Lung (tissue), 11 donors: ENCODE measurements at regions not wholly inside any gene's neighbourhood (a gene's known extent, or its start where the extent isn't known, plus 50 kb on each side); places are given as distances from the start of the nearest gene placed in this dataset.
A peak's percentile ranks its signal among the peaks of the same experiment; 100 is the strongest.

Experiments used
- ATAC-seq: fragments of 200-7000 bp; cut with Tn5 transposase; one replicate; pipeline ENCODE4 v1.9.1; 2020; ENCODE audit warnings: moderate number of reproducible peaks; ENCODE audit not compliant: insufficient read depth, low FRiP score
- DNase-seq, 3 donors: peaks; one replicate each; pipeline ENCODE4 v3.0.0-alpha.2; 2013 to 2017
- H3K27ac ChIP-seq, 2 donors: one replicate each; pipeline ENCODE4 v1.5.1; 2013; ENCODE audit warnings: mild to moderate bottlenecking in 2 of 2, moderate library complexity in 2 of 2, control low read depth in 1 of 2, inconsistent platforms in 1 of 2, low read depth in 1 of 2, low read length in 1 of 2
- H3K27me3 ChIP-seq, 3 donors: one replicate each; pipeline ENCODE4 v1.5.1; 2013; ENCODE audit warnings: low read length in 2 of 3; ENCODE audit not compliant: control insufficient read depth in 3 of 3, insufficient read depth in 3 of 3
- H3K36me3 ChIP-seq, 4 donors: one replicate each; pipeline ENCODE4 v1.5.1; 2013; ENCODE audit warnings: low read length in 4 of 4, mild to moderate bottlenecking in 1 of 4, moderate library complexity in 1 of 4; ENCODE audit not compliant: control insufficient read depth in 4 of 4, insufficient read depth in 4 of 4
- H3K4me1 ChIP-seq, 5 donors: one replicate each; pipeline ENCODE4 v1.5.1; 2013; ENCODE audit warnings: low read length in 5 of 5, mild to moderate bottlenecking in 2 of 5, moderate library complexity in 1 of 5; ENCODE audit not compliant: control insufficient read depth in 5 of 5, insufficient read depth in 5 of 5
- H3K4me3 ChIP-seq: one replicate; pipeline ENCODE4 v1.5.1; 2013; ENCODE audit warnings: mild to moderate bottlenecking, control low read depth, moderate library complexity
- H3K9ac ChIP-seq, 2 donors: one replicate each; pipeline ENCODE4 v1.5.1; 2013; ENCODE audit warnings: low read length in 2 of 2, control low read depth in 1 of 2; ENCODE audit not compliant: insufficient read depth in 1 of 2
- H3K9me3 ChIP-seq, 4 donors: one replicate each; pipeline ENCODE4 v1.5.1; 2013; ENCODE audit warnings: low read length in 3 of 4, mild to moderate bottlenecking in 1 of 4, moderate library complexity in 1 of 4; ENCODE audit not compliant: control insufficient read depth in 4 of 4, insufficient read depth in 3 of 4
- WGBS, 2 donors: extraction: QIAGEN DNeasy Blood & Tissue Kit; methylation state at CpG; one replicate each; pipeline ENCODE4 v1.1.7; 2013; 5-methylcytosine and 5-hydroxymethylcytosine counted together
- TF ChIP-seq, protein P1 (sequence below): IDR thresholded peaks from 2 replicates; pipeline ENCODE4 v1.5.1; 2012; ENCODE audit warnings: mild to moderate bottlenecking; ENCODE audit errors: control extremely low read depth, extremely low read depth
- donor health status: control.
- donor health status: control.
- donor health status: Bipolar disorder and iron deficiency.
- donor health status: healthy.
- donor health status: DM: yes; HTN: yes; CAD: no.

DNA sequence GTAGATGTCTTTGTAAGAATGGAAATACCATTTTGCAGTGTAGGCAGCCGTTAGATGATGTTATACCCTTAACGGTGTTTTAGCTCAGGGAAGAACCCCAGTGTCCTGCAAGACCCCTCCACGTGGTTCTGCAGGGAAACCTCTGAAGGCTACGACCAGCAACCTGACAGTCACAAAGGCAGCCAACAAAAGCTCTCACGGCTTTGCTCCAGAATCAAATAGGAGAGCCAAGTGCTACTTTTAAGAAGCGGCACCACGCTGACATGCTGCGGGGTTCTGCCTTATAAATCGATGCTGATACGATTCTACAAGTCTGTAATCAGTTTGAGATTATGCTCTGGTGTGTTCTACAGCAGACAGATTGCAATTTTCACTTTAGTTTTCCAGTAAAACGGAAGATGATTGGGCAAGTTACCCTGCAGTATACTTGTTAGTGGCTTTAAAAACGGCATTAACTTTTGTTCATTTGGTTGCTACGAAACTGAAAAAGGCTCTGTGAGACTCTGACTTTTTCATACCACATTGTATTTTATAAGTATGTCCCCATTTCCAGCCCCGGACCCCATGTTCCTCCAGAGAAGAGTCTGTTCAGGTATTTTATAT lies 312.9 kb downstream of the SAMD5 start:
- Histone ChIP-seq H3K27ac (no peak overlapping the region), H3K9me3 (no peaks in the 10 kb centered on the region), H3K9ac (no peak overlapping the region), H3K27me3 (no peaks in the 10 kb centered on the region), H3K36me3 (no peaks in the 10 kb centered on the region), H3K4me1 (no peaks in the 10 kb centered on the region), H3K4me3 (no peak overlapping the region)
- 74 to 87% methylated on average over 14 of the region's 14 CpGs for WGBS, 2 donors
- DNase-seq: no peak
- TF ChIP-seq, protein P1, sequence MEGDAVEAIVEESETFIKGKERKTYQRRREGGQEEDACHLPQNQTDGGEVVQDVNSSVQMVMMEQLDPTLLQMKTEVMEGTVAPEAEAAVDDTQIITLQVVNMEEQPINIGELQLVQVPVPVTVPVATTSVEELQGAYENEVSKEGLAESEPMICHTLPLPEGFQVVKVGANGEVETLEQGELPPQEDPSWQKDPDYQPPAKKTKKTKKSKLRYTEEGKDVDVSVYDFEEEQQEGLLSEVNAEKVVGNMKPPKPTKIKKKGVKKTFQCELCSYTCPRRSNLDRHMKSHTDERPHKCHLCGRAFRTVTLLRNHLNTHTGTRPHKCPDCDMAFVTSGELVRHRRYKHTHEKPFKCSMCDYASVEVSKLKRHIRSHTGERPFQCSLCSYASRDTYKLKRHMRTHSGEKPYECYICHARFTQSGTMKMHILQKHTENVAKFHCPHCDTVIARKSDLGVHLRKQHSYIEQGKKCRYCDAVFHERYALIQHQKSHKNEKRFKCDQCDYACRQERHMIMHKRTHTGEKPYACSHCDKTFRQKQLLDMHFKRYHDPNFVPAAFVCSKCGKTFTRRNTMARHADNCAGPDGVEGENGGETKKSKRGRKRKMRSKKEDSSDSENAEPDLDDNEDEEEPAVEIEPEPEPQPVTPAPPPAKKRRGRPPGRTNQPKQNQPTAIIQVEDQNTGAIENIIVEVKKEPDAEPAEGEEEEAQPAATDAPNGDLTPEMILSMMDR: no peak
- no peak for ATAC-seq

DNA sequence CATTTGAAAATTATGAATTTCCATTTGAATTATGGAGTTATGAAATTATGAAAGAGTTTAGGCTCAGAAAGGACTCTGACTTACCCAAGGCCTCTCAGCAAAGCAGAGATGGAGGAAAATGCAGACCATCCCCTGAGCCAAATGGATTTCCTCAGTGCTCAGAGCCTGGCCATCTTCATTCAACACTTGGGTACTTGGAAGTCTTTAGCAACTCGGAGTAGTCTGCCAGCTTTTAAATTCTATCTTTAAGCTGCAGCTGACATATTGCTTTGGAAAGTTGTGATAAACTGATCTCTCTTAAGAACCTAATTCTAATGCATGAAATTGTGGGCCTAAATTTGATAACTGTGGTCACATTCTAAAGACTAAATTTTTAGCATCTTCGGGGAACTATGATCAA lies 315.4 kb downstream of the SAMD5 start:
- H3K36me3 ChIP-seq: no peaks in the 10 kb centered on the region
- H3K4me1 ChIP-seq: no peaks in the 10 kb centered on the region
- ATAC-seq (no peak), DNase-seq (peak in 2 of 3 donors; percentile 53 to 73)
- H3K9me3 ChIP-seq: no peaks in the 10 kb centered on the region
- TF ChIP-seq, protein P1: no peak
- H3K27ac ChIP-seq: no peak overlapping the region
- H3K27me3 ChIP-seq: no peaks in the 10 kb centered on the region
- no peak overlapping the region for H3K9ac ChIP-seq
- WGBS, 2 donors: 79 to 86% methylated on average over 2 of the region's 2 CpGs
- no peak overlapping the region for H3K4me3 ChIP-seq

DNA sequence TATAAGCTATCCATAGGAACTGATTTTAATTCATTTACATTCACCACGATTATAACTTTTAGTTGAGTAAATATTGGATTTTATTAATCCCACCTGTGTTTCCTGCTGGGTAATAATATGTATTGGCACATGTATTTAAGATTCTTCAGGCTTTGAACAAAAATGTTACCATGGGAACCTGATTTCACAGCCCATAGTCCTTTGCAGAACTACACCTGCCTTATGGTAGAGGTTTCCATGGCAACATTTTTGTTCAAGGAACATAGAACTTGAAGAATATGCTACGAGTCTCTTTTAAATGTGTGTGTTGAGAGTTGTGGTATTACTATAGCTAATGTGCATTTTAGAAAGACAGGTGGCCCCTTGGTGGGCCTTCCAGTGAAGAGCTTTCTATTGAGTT lies 317.4 kb downstream of the SAMD5 start:
- Histone ChIP-seq H3K4me3 (no peak overlapping the region), H3K27ac (no peak overlapping the region), H3K4me1 (no peaks in the 10 kb centered on the region), H3K9ac (no peak overlapping the region), H3K9me3 (no peaks in the 10 kb centered on the region), H3K27me3 (no peaks in the 10 kb centered on the region), H3K36me3 (no peaks in the 10 kb centered on the region)
- DNase-seq (no peak), ATAC-seq (no peak)
- TF ChIP-seq, protein P1: no peak
- WGBS, 2 donors: 80 to 89% methylated on average over 2 of the region's 2 CpGs

DNA sequence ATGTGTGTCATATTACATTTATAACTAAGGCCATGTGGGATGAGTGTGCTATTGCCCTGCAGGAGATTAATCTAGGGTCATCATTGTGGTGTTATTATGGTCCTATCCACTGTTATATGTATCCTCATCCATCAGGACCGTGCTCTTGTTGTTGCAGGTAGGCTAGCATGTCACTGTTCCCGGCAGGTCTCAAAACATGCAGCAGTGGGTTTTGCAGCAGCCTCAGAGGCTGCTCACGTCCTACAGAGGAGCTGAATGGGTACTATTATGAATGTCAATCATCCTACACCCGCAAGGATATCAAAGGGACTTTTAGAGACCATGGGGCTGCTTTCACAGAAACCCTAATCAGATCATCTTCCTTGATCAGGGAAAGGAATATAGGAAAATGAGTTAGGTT lies 318.2 kb downstream of the SAMD5 start:
- ATAC-seq: no peak
- no peaks in the 10 kb centered on the region for H3K27me3 ChIP-seq
- no peak overlapping the region for H3K9ac ChIP-seq
- no peaks in the 10 kb centered on the region for H3K9me3 ChIP-seq
- H3K27ac ChIP-seq: no peak overlapping the region
- no peaks in the 10 kb centered on the region for H3K36me3 ChIP-seq
- no peaks in the 10 kb centered on the region for H3K4me1 ChIP-seq
- WGBS, 2 donors: 83 to 89% methylated on average over 4 of the region's 4 CpGs
- H3K4me3 ChIP-seq: no peak overlapping the region
- DNase-seq: no peak
- TF ChIP-seq, protein P1: no peak
